AML-193 (cell line): ENCODE measurements at regions not wholly inside any gene's neighbourhood (a gene's known extent, or its start where the extent isn't known, plus 50 kb on each side); places are given as distances from the start of the nearest gene placed in this dataset.

Experiments
- DNase-seq, 2 experiments: peaks; one replicate each; lab custom pipeline; 2025; lab: John Stamatoyannopoulos, UW

DNA sequence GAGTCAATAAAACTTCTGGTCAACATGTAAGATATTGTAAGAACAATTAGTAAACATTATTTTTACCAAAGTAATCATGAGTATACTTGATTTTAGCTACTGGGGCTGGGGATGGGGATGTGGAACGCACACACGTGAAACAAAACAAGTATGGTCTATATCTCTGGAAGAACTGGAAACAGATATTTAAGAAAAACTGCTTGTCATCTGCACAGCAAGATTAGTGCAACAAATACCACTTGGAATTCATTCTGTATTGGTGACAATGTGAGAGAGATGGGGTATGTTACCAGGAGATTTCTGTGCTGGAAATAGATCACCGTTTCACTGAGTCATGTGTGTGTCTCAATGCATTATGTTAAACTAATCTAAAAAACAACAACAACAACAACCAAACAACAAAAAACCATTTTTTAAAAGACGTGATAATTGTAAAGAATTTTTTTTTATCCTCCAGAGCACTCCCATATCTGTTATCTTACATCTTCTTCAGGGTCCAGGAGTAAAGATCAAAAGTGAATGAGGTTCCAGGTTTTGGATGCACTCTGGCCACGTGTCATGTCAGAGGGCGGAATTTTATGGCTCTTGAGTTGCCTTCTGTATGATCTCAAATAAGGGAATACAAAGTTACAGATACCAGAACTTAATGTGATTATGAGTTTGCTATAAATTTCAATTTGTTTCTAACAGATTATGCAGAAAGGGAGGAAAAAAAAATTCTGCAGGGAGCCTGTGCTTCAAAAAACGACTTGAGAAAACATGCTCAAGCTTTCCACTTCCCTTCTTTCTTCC is 153.0 kb downstream of the BBOX1 start:
- no peak for DNase-seq

DNA sequence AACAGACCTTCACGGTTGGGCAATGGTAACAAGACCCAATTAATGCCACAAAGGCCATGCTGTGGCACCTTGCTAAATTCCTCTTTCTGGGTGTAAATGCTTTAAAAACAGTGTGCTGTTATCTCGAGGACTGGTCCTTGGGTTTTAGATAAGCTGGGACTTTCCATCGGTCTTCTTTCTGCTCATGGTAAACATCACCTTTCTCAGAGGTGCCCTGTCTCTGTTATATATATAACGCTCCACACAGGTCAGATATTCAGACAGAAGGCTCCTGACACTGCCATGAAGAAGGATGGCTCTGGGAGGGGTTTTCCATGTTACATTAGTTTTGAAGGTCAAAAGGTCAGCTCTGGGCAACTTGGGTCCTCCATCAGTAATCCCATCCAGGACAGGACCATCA is 151.6 kb downstream of the BBOX1 start:
- DNase-seq, result no peak

DNA sequence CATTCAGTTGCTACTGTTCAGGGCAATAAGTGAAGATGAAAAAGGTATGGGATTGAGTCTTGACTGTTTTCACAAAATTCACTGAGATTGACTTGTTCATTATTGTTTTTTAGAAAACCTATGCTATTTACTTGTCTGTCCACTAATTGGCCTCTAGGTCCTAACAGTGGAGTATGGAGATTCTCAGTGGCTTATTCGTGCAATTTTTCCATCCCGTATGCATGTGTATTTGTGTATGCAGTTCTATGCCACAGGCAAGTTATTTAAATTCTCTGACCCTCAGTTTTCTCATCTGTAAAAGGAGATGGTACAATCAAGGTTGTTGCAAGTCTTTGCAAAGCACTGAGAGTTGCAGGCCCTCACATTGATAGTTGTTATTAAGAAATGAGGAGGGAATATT is 151.0 kb downstream of the BBOX1 start:
- no peak for DNase-seq

DNA sequence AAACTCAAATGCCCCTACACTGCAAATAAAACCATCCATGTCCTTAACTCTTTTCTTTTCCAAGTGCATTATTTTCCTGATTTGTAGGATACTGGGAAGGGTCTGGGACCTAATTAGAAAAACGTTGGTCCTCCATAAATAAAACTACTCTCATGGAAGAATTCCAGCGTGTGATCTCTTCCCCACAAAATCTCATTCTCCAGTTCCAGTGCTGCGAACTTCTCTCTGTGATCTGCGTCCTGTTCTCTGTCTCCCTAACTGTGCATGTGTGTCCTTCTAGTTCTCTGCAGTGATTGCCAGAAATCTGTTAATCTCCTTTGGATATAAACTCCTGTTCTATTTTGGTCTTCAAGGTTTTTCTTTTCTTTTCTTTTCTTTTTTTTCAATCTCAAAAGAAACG is 148.1 kb downstream of the BBOX1 start:
- DNase-seq, result no peak

DNA sequence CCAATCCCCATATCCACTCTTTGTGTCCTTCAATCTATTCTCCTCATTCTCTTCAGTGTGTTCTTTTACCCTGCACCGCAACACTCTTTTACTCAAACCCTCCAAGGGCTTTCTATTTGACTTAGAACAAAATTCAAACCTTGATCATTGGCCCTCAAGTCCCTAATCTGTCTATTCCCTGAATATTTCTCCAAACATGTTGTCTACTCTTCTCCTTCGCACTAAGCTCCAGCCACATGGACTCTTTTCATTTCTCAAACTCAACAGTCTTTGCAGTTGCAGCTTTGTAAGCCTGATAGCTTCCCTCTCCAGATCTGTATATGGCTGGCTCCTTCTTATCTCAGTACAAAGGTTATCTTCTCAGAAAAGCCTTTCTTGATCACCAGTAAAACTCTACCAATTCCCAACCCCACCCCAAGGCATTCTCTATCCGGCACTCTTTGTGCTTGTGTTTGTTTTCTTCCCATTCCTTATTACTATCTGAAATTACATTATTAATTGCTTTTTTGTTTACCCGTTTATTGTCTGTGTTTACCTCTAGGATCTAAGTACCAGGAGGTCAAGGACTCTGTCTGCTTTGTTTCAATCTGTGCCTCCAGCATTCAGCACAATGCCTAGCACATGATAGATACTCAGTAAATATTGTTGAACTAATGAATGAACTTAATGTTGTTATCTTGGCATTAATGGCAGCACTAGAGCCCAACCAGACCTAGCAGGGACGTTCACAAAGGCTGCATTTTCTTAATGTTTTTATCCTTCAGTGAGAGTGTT is 147.4 kb downstream of the BBOX1 start:
- no peak for DNase-seq

DNA sequence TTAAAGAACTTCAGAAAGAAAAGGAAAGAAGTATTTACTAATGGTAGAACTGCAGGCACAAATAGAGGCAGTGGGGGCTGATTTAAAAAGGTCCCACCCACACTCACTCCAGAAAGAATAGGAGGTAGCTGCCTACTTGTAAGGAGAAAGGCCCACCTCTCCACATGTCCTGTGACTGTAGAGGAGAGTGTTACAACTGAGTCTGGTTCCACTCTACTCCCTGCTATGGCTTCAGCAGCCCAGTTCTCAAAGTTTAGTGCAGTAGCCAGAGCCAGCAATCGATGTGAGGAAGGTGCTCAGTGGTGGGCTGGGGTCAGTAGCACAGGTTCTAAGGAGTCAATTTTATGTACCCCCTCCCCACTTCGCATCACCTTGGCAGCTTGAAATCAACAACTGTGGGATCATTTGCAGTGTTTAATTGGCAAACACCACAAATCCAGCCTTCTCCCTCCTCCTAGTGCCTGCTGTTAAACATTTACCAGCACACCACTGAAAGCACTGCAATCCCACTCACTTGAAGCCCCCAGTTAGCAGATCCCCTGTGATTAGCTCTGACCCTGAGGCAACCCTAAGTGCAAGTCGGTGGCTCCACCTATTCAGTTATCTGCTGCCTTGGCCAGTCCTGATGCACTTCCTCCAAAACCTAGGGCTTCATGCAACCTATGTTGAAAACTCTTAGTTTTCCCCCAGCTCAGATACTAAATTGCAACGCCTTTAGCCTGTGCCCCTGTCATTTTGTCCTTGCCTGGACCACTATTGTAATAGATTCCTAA is 146.6 kb downstream of the BBOX1 start:
- no peak for DNase-seq

DNA sequence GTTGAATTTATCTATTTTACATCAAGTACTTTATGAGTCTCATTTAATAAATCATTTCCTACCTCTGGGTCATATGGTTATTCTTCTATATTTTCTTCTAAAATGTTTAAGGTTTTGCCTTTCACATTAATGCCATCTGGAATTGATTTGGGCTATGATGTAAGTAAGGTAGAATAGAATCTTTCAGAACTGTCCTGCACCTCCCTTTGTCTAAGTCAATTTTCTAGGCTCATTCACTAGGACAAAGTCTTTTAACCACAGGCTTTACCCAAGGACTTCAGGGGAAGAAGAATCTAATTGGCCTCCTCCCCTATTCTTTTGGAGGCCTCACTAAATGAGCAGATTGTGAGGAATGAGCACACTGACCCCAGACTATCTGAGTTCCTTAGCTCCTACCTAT is 146.0 kb downstream of the BBOX1 start:
- no peak for DNase-seq

DNA sequence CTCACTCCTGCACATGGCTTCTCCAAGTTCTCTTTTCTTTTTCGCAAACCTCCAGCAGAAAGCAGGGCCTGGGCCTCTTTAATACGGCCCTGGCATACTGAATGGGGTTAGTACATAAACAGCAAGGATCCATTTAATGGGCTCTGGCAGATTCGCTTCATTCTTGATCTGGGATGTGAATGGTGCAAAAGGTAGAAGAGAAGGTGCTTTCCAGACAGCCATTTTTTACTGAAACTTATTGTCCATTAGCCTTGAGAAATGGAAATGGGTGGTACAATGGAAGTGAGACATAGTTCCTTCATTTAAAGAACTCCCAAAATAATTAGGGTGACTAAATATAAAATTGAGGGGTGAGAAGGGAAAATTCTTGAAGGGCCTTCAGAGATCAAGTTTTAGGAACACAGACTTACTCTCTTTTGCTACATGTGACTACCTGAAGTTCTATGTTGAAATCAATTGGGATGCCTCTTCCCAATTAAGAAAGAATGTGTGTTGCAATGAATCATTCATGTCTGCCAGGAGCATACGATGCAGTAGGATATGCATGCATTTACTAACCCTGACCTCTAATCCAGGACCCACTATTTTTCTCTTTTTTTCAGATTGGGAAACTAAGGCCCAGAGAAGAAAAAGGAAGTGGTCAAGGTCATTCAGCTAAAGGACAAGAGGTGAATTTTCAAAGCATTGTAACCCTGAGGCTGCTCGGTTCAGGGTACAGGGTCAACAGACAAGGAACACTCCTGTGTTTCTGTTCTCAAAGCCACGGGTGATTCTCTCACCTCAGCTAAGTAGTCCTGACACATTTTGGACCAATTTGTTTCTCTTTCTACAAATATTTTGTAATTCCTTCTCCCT is 144.1 kb downstream of the BBOX1 start:
- no peak for DNase-seq

DNA sequence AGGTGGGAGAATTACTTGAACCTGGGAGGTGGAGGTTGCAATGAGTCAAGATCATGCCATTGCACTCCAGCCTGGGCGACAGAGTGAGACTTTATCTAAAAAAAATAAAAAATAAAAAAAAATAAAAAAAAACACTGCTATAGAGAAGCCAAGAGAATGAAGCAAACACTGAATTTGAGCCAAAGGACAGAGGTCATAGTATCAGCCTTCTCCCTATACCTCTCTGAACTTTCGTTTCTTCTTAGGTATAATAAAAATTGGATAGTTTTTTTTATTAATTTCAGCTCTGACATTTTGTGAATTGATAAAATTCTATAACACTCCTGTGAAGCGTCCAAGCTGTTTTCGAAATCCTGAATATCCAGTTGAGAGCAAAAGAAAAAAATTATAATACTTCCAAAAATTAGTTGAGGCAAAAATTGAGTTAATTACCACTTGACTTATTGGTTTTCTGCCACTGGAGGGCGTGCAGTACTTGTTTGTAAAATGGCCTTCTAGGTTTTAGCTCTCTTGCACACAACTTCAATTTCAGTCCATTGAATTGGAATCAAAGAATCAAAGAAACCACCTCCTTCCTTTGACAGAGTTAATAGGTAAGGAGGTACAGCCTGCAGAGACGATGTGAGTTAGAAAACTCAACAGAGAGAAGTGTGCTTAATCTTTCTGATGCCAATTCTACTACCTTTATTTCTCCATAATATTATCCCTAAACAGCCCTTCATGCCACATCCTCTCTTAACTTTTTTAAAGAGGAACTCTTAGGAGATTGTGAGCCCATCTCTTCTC is 143.2 kb downstream of the BBOX1 start:
- DNase-seq, result peak; percentile 32 to 33

DNA sequence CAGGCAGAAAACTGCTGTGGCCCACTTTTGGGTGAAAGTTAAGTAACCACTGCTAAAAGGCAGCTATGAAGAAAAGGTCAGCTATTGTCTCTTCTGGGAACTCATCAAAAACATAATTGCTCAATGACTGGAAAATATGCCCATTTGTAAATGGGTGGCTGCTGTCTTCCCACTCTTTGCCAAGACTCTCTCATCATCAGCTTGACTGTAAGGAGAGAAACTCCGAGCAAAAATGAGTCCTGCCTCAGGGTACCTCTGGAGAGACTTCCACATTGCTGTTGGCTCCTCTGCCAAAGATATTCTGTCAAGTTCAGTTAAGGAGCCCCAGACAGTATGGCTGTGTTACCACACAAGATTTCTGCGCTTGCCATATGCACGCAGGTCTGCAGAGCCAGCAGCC is 138.7 kb downstream of the BBOX1 start:
- DNase-seq, result no peak

DNA sequence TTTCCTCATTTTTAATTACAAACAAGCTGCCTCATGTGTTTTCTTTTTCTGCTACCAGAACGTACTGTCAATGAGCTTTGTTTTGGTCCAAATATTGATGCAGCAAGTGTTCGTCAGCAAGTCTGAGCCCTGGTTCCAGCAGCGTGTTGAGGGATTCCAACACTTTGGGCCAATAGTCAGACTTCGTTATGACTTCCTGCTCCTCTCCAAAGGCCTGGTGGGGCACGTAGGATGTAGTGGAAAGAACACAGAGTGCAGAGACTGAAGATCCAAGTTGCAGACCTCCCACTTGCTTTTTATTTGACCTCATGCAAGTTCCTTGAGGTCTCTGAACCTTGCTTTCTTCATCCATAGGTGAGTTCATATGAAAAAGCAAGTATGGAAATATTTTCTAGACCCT is 138.2 kb downstream of the BBOX1 start:
- DNase-seq, result no peak
